ENCODE measurements at regions not wholly inside any gene's neighbourhood (a gene's known extent, or its start where the extent isn't known, plus 50 kb on each side); places are given as distances from the start of the nearest gene placed in this dataset.

DNA sequence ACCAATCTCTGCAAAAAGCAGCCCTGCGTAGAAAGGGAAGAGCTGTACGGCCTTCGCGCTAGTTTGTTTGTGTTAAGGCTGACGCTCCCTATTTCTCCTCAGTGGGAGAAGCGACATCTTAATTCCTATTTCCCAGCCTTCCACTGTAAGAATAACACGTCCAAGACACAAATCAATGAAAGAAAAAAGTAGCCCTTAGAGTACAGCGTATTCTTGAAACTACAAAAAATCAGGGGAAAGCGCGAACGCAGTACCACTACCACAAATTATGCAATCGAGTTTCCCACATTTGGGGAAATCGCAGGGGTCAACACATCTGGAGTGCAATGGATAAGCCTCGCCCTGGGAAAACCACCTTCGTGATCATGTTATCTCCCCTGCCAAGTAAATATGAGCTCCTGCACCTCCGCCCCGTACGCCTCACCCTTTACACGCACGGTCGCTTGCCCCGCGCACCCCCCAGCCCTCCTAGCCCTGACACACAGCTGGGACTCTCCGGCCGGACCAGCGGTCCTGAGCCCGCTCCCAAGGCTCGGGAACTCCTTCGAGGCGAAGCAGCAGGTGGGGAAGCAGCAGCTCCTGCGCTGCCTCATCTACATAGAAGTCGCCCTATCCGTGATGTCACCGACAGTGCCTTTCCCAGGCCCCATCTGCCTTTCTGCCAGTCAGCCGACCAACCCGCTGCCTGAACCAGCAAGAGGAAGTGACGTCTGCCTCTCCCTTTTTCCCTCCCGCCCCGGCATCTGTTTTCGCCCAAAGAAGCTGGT, 94.7 kb downstream of the PPIAL4G start (continued):
- TF ChIP-seq, protein P1, sequence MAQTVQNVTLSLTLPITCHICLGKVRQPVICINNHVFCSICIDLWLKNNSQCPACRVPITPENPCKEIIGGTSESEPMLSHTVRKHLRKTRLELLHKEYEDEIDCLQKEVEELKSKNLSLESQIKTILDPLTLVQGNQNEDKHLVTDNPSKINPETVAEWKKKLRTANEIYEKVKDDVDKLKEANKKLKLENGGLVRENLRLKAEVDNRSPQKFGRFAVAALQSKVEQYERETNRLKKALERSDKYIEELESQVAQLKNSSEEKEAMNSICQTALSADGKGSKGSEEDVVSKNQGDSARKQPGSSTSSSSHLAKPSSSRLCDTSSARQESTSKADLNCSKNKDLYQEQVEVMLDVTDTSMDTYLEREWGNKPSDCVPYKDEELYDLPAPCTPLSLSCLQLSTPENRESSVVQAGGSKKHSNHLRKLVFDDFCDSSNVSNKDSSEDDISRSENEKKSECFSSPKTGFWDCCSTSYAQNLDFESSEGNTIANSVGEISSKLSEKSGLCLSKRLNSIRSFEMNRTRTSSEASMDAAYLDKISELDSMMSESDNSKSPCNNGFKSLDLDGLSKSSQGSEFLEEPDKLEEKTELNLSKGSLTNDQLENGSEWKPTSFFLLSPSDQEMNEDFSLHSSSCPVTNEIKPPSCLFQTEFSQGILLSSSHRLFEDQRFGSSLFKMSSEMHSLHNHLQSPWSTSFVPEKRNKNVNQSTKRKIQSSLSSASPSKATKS (CRISPR knock-in tag; IDR thresholded peaks at IDR 0.05), result no peak
- TF ChIP-seq FOXP1 (IDR thresholded peaks at IDR 0.05) (no peak), FOXP1 (CRISPR knock-in tag; IDR thresholded peaks at IDR 0.05) (no peak), SP2 (CRISPR knock-in tag; IDR thresholded peaks at IDR 0.05) (peak; percentile 73), ZNF792 (CRISPR knock-in tag; IDR thresholded peaks at IDR 0.05) (no peak), HOXA3 (CRISPR knock-in tag; IDR thresholded peaks at IDR 0.05) (peak; percentile 85), KDM3A (CRISPR knock-in tag; IDR thresholded peaks at IDR 0.05; ENCODE audit: low read depth) (no peak), NR3C1 (CRISPR knock-in tag; IDR thresholded peaks at IDR 0.05) (no peak), SSRP1 (CRISPR knock-in tag; IDR thresholded peaks at IDR 0.05) (no peak), NFYB (CRISPR knock-in tag; IDR thresholded peaks at IDR 0.05) (peak; percentile 64), PITX1 (CRISPR knock-in tag; IDR thresholded peaks at IDR 0.05) (no peak), HMGA1 (CRISPR knock-in tag; conservative IDR thresholded peaks at IDR 0.05) (no peak), ZNF235 (CRISPR knock-in tag; IDR thresholded peaks at IDR 0.05; ENCODE audit: borderline replicate concordance) (no peak), SAFB2 (CRISPR knock-in tag; IDR thresholded peaks at IDR 0.05; ENCODE audit: borderline replicate concordance, low read depth) (0 out of 2 replicates have a peak, but pooled peaks have one; percentile 55), SMARCE1 (IDR thresholded peaks at IDR 0.05; ENCODE audit: borderline replicate concordance) (no peak), SMAD9 (CRISPR knock-in tag; IDR thresholded peaks at IDR 0.05) (no peak), ZNF33A (CRISPR knock-in tag; IDR thresholded peaks at IDR 0.05; ENCODE audit: borderline replicate concordance) (no peak), ZNF629 (CRISPR knock-in tag; conservative IDR thresholded peaks at IDR 0.05) (no peak), DBP (CRISPR knock-in tag; IDR thresholded peaks at IDR 0.05; ENCODE audit: not compliant biosample characterization) (no peak), TARDBP (CRISPR knock-in tag; IDR thresholded peaks at IDR 0.05) (no peak), NFYC (CRISPR knock-in tag; IDR thresholded peaks at IDR 0.05) (peak; percentile 69)
- TF ChIP-seq, protein P2, sequence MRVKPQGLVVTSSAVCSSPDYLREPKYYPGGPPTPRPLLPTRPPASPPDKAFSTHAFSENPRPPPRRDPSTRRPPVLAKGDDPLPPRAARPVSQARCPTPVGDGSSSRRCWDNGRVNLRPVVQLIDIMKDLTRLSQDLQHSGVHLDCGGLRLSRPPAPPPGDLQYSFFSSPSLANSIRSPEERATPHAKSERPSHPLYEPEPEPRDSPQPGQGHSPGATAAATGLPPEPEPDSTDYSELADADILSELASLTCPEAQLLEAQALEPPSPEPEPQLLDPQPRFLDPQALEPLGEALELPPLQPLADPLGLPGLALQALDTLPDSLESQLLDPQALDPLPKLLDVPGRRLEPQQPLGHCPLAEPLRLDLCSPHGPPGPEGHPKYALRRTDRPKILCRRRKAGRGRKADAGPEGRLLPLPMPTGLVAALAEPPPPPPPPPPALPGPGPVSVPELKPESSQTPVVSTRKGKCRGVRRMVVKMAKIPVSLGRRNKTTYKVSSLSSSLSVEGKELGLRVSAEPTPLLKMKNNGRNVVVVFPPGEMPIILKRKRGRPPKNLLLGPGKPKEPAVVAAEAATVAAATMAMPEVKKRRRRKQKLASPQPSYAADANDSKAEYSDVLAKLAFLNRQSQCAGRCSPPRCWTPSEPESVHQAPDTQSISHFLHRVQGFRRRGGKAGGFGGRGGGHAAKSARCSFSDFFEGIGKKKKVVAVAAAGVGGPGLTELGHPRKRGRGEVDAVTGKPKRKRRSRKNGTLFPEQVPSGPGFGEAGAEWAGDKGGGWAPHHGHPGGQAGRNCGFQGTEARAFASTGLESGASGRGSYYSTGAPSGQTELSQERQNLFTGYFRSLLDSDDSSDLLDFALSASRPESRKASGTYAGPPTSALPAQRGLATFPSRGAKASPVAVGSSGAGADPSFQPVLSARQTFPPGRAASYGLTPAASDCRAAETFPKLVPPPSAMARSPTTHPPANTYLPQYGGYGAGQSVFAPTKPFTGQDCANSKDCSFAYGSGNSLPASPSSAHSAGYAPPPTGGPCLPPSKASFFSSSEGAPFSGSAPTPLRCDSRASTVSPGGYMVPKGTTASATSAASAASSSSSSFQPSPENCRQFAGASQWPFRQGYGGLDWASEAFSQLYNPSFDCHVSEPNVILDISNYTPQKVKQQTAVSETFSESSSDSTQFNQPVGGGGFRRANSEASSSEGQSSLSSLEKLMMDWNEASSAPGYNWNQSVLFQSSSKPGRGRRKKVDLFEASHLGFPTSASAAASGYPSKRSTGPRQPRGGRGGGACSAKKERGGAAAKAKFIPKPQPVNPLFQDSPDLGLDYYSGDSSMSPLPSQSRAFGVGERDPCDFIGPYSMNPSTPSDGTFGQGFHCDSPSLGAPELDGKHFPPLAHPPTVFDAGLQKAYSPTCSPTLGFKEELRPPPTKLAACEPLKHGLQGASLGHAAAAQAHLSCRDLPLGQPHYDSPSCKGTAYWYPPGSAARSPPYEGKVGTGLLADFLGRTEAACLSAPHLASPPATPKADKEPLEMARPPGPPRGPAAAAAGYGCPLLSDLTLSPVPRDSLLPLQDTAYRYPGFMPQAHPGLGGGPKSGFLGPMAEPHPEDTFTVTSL (CRISPR knock-in tag; IDR thresholded peaks at IDR 0.05; ENCODE audit: borderline replicate concordance), result peak; percentile 22; the same call in 1 of the 2 replicates
